ENCODE measurements at regions not wholly inside any gene's neighbourhood (a gene's known extent, or its start where the extent isn't known, plus 50 kb on each side); places are given as distances from the start of the nearest gene placed in this dataset.

DNA sequence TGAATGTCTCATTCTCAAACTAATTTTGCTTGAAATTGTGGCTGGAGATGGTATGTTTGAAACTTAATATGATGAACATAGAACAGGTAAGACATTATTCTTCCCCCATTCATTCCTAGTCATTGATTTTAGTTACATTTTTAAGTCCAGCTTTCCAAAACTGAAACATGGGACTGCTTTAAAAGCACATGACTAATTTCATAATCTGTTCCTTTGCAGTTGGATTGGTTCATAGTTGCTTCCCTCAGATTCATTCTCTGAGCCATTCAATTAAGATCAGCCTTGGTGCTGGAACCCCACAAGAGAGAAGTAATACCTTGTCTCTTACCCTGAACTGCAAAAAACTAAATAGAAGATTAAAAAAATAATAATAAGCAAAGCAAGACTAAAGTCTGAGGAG is 87.5 kb upstream of the TGFBR2 start:
- Histone ChIP-seq H3K27me3 (ENCODE audit: control insufficient read depth, insufficient read depth, low read length, poor library complexity, severe bottlenecking) (no peaks in the 10 kb centered on the region), H3K4me3 (ENCODE audit: insufficient read depth, low read depth, low read length) (no peak overlapping the region), H3K4me1 (ENCODE audit: control insufficient read depth, insufficient read depth, low read length) (no peaks in the 10 kb centered on the region), H3K27ac (ENCODE audit: insufficient read depth, low read depth, low read length, poor library complexity, severe bottlenecking) (no peak overlapping the region), H3K36me3 (ENCODE audit: control insufficient read depth, insufficient read depth, low read length) (no peaks in the 10 kb centered on the region), H3K9me3 (ENCODE audit: control insufficient read depth, low read length) (no peaks in the 10 kb centered on the region)

DNA sequence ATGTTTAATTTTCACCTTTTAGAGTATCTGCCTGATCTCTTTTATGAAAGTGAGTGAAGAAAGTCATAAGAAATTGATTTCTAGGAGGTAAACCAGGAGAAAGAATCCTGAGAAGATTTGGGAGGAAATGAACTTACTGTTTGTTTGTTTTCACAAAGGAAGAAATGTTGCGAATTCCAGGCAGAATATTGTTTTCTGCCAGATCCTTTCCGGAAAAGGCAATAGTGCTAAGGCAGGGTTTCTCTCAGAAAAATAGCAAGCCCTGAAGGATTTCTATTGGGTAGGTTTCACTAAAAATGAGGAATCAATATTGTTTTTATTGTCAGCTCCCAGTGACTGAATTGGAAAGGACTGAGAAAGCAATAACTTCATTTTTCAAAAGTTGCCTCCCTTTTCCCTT is 85.7 kb upstream of the TGFBR2 start:
- Histone ChIP-seq H3K27ac (ENCODE audit: insufficient read depth, low read depth, low read length, poor library complexity, severe bottlenecking) (no peak overlapping the region), H3K36me3 (ENCODE audit: control insufficient read depth, insufficient read depth, low read length) (no peaks in the 10 kb centered on the region), H3K9me3 (ENCODE audit: control insufficient read depth, low read length) (no peaks in the 10 kb centered on the region), H3K4me1 (ENCODE audit: control insufficient read depth, insufficient read depth, low read length) (no peaks in the 10 kb centered on the region), H3K27me3 (ENCODE audit: control insufficient read depth, insufficient read depth, low read length, poor library complexity, severe bottlenecking) (no peaks in the 10 kb centered on the region), H3K4me3 (ENCODE audit: insufficient read depth, low read depth, low read length) (no peak overlapping the region)
- 97% methylated on average over 2 of the region's 2 CpGs for WGBS, 2 experiments

DNA sequence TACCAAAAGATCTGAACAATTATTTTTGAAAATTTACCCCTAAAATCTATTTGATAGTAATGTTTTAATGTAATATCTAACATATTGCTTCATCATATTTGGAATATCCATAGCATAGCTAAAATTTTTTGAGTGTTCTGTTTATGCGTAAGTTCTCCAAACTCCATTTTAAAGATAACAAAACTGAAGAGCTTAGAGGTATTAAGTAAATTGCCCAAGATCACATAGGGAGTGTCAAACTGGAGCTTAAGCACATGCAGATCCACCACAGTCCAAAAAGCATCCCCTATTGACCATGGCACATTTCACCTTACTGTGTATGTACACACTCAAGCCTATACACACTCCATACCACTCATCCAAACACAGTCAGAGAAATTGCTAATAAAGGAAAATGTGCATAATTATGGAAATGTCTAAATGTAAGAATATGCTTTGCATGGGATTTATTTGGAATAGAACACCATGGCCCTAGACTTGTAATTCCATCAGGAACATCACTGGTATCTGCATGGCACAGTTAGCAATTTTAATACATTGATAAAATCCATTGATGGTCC is 85.2 kb upstream of the TGFBR2 start:
- H3K27me3 ChIP-seq (ENCODE audit: control insufficient read depth, insufficient read depth, low read length, poor library complexity, severe bottlenecking), result no peaks in the 10 kb centered on the region
- no peak overlapping the region for H3K4me3 ChIP-seq (ENCODE audit: insufficient read depth, low read depth, low read length)

DNA sequence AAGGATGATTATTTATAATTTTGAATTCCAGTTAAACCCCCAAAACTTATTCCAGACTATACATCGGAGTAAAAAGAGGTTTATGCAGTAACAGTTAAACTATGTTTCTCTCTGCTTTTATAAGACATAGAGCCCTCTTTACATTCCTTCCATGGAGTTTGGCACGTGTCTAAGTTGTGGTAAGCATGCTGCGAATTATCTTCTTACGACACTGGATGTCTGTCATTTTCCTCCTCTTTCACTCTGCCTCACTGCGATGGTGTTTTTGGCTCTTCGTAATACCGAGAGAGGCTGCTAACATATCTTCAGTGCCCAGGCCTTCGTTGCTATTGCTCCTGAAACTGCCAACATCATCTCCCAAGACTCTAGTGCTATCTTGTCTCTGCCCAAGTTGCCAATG is 83.9 kb upstream of the TGFBR2 start:
- H3K4me1 ChIP-seq (ENCODE audit: control insufficient read depth, insufficient read depth, low read length), result no peaks in the 10 kb centered on the region
- no peak overlapping the region for H3K27ac ChIP-seq (ENCODE audit: insufficient read depth, low read depth, low read length, poor library complexity, severe bottlenecking)
- H3K9me3 ChIP-seq (ENCODE audit: control insufficient read depth, low read length), result no peaks in the 10 kb centered on the region
- H3K36me3 ChIP-seq (ENCODE audit: control insufficient read depth, insufficient read depth, low read length), result no peaks in the 10 kb centered on the region
- 93 to 94% methylated on average over 8 of the region's 8 CpGs for WGBS, 2 experiments
- H3K27me3 ChIP-seq (ENCODE audit: control insufficient read depth, insufficient read depth, low read length, poor library complexity, severe bottlenecking), result no peaks in the 10 kb centered on the region
- H3K4me3 ChIP-seq (ENCODE audit: insufficient read depth, low read depth, low read length), result no peak overlapping the region

More for the DNA sequence above, 85.2 kb upstream of the TGFBR2 start:
- H3K4me1 ChIP-seq (ENCODE audit: control insufficient read depth, insufficient read depth, low read length), result no peaks in the 10 kb centered on the region
- no peak overlapping the region for H3K27ac ChIP-seq (ENCODE audit: insufficient read depth, low read depth, low read length, poor library complexity, severe bottlenecking)
- no peaks in the 10 kb centered on the region for H3K36me3 ChIP-seq (ENCODE audit: control insufficient read depth, insufficient read depth, low read length)
- no peaks in the 10 kb centered on the region for H3K9me3 ChIP-seq (ENCODE audit: control insufficient read depth, low read length)
- 80 to 100% methylated on average over 1 of the region's 1 CpG for WGBS, 2 experiments

DNA sequence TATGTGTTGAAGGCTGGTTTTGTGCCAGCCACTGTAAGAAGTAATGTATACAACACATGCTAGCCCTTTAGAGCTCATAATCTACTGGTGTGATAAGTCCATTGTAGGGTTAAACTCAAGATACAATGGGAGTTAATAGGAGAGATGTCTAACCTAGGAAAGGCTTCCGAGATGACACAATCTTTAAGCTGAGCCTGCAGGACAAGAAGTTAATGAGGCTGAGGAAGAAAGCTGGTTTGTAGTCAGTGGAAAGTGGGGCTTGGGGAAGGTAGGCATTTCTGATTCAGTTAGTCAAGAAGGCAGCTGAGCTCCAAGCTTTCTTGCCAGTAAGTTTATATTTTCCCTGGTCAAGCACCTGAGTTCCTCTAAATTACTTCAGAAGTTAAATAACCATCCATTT is 83.0 kb upstream of the TGFBR2 start:
- no peaks in the 10 kb centered on the region for H3K9me3 ChIP-seq (ENCODE audit: control insufficient read depth, low read length)
- no peaks in the 10 kb centered on the region for H3K27me3 ChIP-seq (ENCODE audit: control insufficient read depth, insufficient read depth, low read length, poor library complexity, severe bottlenecking)
- H3K36me3 ChIP-seq (ENCODE audit: control insufficient read depth, insufficient read depth, low read length), result no peaks in the 10 kb centered on the region
- no peak overlapping the region for H3K27ac ChIP-seq (ENCODE audit: insufficient read depth, low read depth, low read length, poor library complexity, severe bottlenecking)
- no peak overlapping the region for H3K4me3 ChIP-seq (ENCODE audit: insufficient read depth, low read depth, low read length)
- 86 to 88% methylated on average over 1 of the region's 1 CpG for WGBS, 2 experiments
- no peaks in the 10 kb centered on the region for H3K4me1 ChIP-seq (ENCODE audit: control insufficient read depth, insufficient read depth, low read length)

DNA sequence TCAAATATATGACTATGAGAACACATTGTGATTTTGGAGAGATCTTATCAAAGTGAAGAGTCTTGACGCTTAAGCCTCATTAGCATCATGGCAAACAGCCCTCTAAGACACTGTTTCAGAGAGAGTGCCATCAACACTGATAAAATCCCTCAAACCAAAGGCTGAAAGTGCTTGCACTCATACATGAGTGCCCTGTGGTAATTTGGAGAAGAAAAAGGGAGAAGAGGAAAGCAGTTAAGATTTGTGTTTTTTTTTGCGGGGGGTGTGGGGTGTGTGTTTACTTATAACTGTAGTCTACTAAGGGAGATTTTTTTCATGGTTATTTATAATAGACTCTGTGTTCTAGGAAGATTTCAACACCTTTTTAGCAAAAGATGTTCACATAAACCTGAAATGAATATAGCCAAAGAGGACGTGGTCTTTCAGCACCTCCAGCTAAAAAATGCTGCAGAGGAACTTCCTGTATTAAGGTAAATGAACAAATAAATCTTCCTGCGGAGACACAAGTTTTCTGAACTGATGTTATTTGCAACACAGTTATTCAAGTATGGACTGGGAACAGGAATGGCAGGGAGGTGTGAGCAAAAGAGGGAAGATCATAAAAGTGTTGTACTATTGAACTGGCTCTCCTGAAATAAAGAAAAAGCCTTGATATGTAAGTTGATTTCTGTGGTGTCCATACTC is 81.9 kb upstream of the TGFBR2 start:
- 96 to 98% methylated on average over 4 of the region's 4 CpGs for WGBS, 2 experiments
- Histone ChIP-seq H3K4me1 (ENCODE audit: control insufficient read depth, insufficient read depth, low read length) (no peaks in the 10 kb centered on the region), H3K36me3 (ENCODE audit: control insufficient read depth, insufficient read depth, low read length) (no peaks in the 10 kb centered on the region), H3K4me3 (ENCODE audit: insufficient read depth, low read depth, low read length) (no peak overlapping the region), H3K27ac (ENCODE audit: insufficient read depth, low read depth, low read length, poor library complexity, severe bottlenecking) (no peak overlapping the region), H3K27me3 (ENCODE audit: control insufficient read depth, insufficient read depth, low read length, poor library complexity, severe bottlenecking) (no peaks in the 10 kb centered on the region), H3K9me3 (ENCODE audit: control insufficient read depth, low read length) (no peaks in the 10 kb centered on the region)

DNA sequence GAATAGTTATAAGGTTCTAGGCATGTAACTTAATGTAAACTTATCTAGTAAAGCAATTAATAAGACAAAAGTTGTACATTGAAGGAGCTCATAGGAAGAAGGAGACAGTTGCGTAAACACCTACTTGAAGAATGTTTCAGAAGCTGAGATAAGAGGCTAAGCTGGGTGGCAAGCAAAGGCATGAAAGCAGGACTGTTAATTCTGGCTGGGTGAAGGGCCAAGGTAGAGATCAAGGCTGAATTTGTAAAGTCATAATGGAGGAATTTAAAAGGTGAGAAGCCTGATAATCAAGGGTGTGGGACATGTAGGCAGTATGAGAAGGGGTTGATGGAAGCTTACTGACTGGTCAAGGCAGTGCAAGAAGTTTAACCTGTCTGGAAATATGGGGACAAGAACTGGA is 80.4 kb upstream of the TGFBR2 start:
- no peak overlapping the region for H3K27ac ChIP-seq (ENCODE audit: insufficient read depth, low read depth, low read length, poor library complexity, severe bottlenecking)
- H3K4me1 ChIP-seq (ENCODE audit: control insufficient read depth, insufficient read depth, low read length), result no peaks in the 10 kb centered on the region
- no peaks in the 10 kb centered on the region for H3K36me3 ChIP-seq (ENCODE audit: control insufficient read depth, insufficient read depth, low read length)
- H3K4me3 ChIP-seq (ENCODE audit: insufficient read depth, low read depth, low read length), result no peak overlapping the region
- whole genome bisulfite sequencing, 2 experiments, result 91 to 97% methylated on average over 1 of the region's 1 CpG
- H3K9me3 ChIP-seq (ENCODE audit: control insufficient read depth, low read length), result no peaks in the 10 kb centered on the region
- no peaks in the 10 kb centered on the region for H3K27me3 ChIP-seq (ENCODE audit: control insufficient read depth, insufficient read depth, low read length, poor library complexity, severe bottlenecking)

DNA sequence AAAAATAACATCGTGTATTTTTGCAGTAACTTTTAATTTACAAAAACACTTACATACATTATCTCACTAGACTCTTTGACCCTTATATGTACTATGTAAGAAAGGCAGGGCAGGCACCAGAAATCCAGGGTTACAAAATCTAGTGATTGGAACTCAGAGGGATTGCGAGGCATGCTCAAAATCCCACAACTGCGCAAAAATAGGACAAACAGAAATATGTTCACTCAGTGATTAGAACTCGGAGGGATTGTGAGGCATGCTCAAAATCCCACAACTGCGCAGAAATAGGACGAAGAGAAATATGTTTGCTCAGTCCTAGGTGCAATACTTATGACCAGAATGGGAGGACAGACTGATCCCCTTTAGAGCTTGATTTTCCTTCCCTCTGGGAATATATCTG is 79.2 kb upstream of the TGFBR2 start:
- 95 to 97% methylated on average over 5 to 6 of the region's 6 CpGs for WGBS, 2 experiments

DNA sequence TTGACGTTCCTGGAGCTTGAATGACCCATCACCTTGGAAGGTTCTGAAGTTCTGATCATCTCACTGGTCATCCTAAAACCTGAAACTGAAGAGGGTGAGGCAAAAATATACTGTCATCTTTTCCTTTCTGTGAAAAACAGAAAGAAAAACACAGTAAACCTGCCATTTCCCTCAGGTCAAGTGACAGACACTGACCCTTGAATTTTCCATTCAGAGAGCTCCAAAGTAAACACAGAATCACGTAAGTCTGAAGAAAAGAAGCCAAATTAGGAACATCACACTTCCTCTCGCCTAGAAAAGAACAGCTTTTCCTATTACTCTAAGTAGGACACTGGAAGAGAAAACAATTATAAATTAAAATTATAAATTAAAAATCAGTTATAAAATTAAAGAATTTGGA is 78.7 kb upstream of the TGFBR2 start:
- WGBS, 2 experiments, result 91 to 94% methylated on average over 2 of the region's 3 CpGs
- no peaks in the 10 kb centered on the region for H3K36me3 ChIP-seq (ENCODE audit: control insufficient read depth, insufficient read depth, low read length)
- no peaks in the 10 kb centered on the region for H3K4me1 ChIP-seq (ENCODE audit: control insufficient read depth, insufficient read depth, low read length)
- H3K27ac ChIP-seq (ENCODE audit: insufficient read depth, low read depth, low read length, poor library complexity, severe bottlenecking), result no peak overlapping the region
- H3K4me3 ChIP-seq (ENCODE audit: insufficient read depth, low read depth, low read length), result no peak overlapping the region
- H3K9me3 ChIP-seq (ENCODE audit: control insufficient read depth, low read length), result no peaks in the 10 kb centered on the region
- H3K27me3 ChIP-seq (ENCODE audit: control insufficient read depth, insufficient read depth, low read length, poor library complexity, severe bottlenecking), result no peaks in the 10 kb centered on the region

More for the DNA sequence above, 79.2 kb upstream of the TGFBR2 start:
- no peaks in the 10 kb centered on the region for H3K4me1 ChIP-seq (ENCODE audit: control insufficient read depth, insufficient read depth, low read length)
- no peak overlapping the region for H3K4me3 ChIP-seq (ENCODE audit: insufficient read depth, low read depth, low read length)
- H3K27me3 ChIP-seq (ENCODE audit: control insufficient read depth, insufficient read depth, low read length, poor library complexity, severe bottlenecking), result no peaks in the 10 kb centered on the region
- H3K27ac ChIP-seq (ENCODE audit: insufficient read depth, low read depth, low read length, poor library complexity, severe bottlenecking), result no peak overlapping the region
- H3K9me3 ChIP-seq (ENCODE audit: control insufficient read depth, low read length), result no peaks in the 10 kb centered on the region
- H3K36me3 ChIP-seq (ENCODE audit: control insufficient read depth, insufficient read depth, low read length), result no peaks in the 10 kb centered on the region

DNA sequence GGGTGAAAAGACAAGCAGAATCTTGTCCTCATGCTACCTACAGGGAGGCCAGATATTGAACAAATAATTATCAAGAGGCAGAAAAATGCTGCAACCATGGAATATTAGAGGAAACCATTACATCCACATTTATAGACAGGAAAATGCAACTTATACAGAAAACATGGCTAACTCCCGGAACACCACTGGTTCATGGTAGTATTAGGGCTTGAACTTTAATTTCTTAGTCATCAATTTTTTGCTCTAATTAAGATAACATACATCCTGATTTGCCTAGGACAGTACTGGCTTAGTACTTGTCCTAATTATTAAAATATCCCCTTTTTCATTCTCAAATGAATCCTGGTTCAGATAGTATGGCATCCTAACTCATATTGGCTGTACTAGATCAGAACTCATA is 76.3 kb upstream of the TGFBR2 start:
- no peaks in the 10 kb centered on the region for H3K9me3 ChIP-seq (ENCODE audit: control insufficient read depth, low read length)
- H3K27me3 ChIP-seq (ENCODE audit: control insufficient read depth, insufficient read depth, low read length, poor library complexity, severe bottlenecking), result no peaks in the 10 kb centered on the region
- H3K4me1 ChIP-seq (ENCODE audit: control insufficient read depth, insufficient read depth, low read length), result no peaks in the 10 kb centered on the region
- no peak overlapping the region for H3K27ac ChIP-seq (ENCODE audit: insufficient read depth, low read depth, low read length, poor library complexity, severe bottlenecking)
- no peaks in the 10 kb centered on the region for H3K36me3 ChIP-seq (ENCODE audit: control insufficient read depth, insufficient read depth, low read length)
- 90 to 100% methylated on average over 1 of the region's 1 CpG for whole genome bisulfite sequencing, 2 experiments
- no peak overlapping the region for H3K4me3 ChIP-seq (ENCODE audit: insufficient read depth, low read depth, low read length)
